GM18508 (cell line): ENCODE measurements at regions not wholly inside any gene's neighbourhood (a gene's known extent, or its start where the extent isn't known, plus 50 kb on each side); places are given as distances from the start of the nearest gene placed in this dataset.
"Not testable (repeated sequence)": the region's sequence is repeated elsewhere in the genome, so short reads cannot be mapped to it uniquely, and the experiment has no call there.

Source experiments
- ATAC-seq: cut with Tn5 transposase; IDR thresholded peaks from one replicate; pipeline ENCODE4 v1.9.1; 2021; ENCODE audit warnings: moderate number of reproducible peaks; ENCODE audit not compliant: insufficient read depth, unreplicated experiment

DNA sequence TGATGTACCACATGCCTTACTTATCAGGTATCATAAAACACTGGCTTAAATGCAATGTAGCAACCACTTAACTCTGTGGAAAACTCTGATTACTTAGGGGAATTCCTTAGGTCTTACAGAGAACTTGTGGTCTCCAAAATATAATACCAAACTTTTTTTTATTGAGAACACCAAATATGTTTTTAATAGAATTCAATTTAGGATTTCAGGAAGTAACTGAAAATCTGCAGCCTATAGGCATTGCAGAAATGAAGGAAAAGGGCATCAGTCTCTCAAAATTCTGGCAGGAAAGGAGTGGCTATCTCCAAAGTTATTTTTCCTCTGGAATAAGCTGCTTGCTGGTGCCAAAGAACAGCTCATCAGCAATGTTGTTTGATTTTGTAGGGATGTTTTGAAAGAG is 105.3 kb upstream of the UGP2 start:
- ATAC-seq = no peak

GRCh38 chr2:63737081-63737751 is 104.5 kb upstream of the UGP2 start:
- ATAC-seq = no peak

DNA sequence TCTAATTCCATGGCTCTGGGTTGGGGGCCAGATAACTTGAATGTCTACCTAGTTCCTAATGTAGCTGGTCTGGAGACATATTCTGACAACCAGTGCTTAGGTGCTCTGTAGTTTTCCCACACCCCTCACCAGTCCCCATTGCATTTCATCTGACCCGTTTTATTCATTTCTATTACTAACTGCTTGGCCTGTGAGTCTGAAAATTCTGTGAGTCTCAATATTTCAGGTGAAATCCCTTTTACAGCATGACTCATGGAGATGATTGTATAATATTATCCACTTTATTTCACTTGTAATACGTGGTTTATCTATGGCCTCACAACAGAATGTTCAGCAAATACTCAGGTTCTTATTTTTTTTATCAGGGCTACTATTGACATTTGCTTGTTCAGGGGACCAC is 103.7 kb upstream of the UGP2 start:
- no peak for ATAC-seq

- not testable (repeated sequence) for ATAC-seq
Observed at GRCh38 chr2:63739180-63739579, 102.5 kb upstream of the UGP2 start.

DNA sequence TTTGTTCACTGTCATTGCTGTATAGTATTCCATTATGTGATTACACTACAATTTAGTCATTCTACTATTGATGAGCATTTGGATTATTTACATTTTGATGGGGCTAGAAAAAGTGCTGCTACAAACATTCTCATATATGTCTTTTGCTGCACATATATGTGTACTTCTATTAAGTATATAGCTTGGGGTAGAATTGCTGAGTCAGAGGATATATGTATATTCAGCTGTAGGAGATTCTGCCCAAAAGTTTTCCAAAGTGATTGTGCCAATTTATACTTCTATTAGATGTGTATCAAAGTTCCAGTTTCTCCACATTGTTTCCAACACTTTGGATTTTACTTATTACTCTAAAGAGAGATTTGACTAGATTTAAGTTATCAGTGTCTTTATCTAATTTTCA is 101.7 kb upstream of the UGP2 start:
- no peak for ATAC-seq

- ATAC-seq = no peak
Observed at GRCh38 chr2:63740943-63741342, 100.8 kb upstream of the UGP2 start.

GRCh38 chr2:63741884-63742579 is 99.7 kb upstream of the UGP2 start:
- no peak for ATAC-seq

DNA sequence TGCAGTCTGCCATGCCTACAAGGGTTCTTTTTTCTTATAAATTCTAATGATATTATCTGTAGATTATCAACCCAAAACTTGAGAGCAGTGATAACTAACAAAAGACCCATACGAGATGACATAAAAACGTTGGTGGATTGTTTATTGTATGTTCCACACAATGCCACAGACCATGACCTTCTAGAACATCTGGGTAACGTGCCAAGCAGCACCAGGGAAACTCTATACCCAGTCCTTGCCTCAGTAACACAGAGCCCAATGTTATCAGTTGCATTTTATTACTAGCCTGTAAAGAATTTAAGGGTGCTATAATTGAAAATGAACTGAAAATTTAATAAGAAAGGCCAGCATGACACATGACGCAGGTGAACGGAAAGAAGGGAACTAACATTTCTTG is 99.1 kb upstream of the UGP2 start:
- no peak for ATAC-seq

DNA sequence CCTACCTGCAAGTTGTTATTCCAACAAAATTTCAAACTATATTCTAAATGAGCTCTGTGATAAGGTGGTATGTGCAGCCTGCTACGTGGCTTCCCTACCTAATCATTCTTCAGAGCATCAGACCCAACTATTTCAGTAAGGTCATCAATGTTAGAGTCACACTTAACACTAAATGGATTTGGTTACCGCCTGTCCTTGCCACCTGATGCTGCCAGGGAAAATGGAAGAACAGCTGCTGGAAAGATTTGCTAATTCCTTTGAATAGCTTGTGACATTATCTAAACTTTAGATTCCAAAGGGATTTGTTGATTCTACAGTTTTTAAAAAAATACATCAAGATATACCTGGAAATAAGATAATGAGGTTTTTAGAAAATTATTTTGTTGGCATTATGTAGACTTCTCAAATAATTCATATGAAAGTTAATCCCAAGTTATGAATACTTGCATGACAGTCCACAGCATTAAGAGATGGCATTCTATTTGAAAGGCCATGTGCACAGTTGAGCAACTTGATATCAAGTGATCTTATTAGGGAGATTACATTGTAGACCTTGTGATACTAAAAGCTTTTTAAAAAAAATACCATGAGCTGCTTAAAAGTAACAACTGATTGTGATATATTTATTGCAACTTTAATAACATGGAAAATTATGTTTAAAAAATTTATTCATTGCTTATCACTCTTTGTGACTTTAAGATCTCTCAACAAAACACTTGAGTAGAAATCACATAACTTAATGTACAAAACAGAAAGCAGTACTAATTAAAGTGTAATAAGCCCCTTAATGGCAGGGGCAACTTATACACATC is 98.3 kb upstream of the UGP2 start:
- ATAC-seq = no peak

DNA sequence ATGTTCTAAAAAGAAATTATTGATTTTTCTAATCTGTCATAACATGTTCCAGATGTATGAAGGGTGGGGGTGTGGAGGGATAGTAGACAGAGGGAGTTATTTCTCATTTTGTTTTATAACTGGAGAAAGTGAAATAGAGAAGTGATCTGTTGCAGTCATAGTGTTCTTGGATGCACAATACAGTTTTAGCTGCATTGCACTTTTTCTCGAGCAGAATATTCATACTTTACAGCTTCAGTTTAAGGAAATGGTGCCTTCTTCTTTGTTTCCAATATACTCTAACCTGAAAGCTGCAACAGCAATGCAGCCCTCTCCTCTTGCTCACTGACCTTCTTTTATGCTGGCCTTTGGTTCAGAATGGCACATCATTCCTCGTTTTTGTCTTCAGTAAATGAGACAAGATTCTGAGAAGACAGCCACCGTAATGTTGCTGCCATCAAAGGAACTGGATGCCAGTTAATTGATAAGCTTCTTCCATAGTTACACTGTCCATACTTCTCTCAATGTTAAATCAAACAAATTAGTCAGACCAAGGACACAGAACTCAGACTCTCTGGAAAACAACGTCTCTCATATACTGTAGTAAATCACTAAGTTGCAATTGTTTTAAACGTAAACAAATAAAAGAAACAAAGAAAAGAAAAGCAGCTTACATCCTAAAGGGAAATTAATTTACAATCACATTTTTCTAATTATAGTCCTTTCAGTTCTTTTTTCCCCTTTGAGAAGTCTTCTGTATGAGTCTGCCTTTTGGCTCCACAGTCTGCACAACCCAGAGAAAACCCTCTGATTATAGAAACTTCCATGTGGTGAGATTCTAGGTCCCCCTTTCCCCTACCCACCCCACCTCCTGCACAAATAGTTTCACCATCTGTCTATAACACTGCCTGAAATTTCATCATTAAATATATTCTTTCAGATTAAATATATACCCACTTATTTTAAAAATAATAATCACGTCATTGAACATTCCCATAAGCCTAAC is 97.4 kb upstream of the UGP2 start:
- no peak for ATAC-seq

GRCh38 chr2:63746548-63746947 is 95.1 kb upstream of the UGP2 start:
- ATAC-seq = not testable (repeated sequence)

DNA sequence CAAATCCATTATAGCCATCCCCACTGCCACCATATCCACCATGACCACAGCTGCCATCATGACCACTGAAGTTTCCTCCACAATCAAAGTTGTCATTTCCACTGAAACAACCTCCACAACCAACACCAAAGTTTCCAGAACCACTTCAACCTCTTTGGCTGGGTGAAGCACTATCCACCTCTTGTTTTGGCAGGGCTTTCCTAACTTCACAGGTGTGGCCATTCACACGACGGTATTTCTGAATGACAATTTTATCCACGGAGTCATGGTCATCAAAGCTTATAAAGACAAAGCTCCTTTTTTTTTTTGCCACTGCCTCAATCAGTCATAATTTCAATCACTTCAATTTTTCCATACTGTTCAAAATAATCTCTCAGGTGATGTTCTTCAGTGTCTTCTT is 89.8 kb upstream of the UGP2 start:
- ATAC-seq = no peak

DNA sequence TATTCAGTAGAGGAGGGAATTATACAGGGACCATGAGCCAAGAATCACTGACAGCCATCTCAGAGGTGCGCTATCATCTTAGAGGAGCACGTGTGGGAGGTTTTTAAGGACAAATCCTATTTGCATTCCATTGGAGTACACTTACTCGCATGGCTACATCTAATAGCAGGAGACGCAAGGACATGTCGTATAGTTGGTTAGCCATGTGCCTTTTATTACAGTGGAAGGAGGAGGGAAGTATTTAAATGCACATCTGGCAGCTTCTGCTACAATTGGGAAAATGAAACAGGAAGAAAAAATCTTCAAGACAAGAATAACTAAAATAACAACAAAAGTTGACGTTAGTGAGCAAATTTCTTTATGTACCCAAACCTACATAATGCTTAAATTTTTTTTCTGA is 86.5 kb upstream of the UGP2 start:
- no peak for ATAC-seq

DNA sequence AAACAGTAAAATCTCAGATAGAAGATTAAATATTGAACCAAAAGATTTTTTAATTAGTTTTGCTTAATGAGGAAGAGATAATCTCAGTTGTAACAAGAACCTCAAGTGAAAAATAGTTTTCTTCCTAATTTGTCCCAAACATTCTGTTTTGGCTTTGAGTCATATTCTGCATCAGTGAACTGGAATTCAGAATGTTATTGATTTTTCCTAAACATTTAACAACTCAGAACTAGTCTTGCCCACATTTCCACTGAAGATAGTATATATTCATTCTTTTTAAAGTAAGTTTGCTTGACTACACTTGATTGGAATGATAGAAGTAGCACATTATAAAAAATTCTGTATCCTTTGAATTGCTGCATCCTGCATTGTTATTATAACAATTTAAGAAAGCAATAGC is 85.7 kb upstream of the UGP2 start:
- ATAC-seq = no peak

DNA sequence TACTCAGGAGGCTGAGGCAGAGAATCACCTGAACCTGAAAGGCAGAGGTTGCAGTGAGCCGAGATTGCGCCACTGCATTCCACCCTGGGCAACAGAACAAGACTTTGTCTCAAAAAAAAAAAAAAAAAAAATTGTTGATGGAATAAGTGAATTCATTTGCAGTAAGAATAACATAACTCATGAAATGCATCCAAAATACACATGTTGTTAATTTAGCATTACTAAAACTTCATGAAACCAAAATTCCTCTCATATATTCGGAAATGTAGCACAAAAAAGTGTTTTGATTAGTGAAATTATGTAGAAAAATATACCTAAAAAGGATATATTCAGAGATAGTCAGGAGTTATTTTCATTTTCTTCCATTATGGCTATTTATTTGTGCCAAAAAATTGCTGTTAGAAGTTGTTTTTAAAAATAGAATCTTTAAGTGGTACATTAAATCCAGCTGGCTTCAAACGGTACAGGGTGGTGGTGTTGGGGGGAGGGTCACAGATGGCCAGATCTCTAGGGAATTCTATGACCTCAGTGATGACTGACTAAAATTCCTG is 78.2 kb upstream of the UGP2 start:
- ATAC-seq = no peak

DNA sequence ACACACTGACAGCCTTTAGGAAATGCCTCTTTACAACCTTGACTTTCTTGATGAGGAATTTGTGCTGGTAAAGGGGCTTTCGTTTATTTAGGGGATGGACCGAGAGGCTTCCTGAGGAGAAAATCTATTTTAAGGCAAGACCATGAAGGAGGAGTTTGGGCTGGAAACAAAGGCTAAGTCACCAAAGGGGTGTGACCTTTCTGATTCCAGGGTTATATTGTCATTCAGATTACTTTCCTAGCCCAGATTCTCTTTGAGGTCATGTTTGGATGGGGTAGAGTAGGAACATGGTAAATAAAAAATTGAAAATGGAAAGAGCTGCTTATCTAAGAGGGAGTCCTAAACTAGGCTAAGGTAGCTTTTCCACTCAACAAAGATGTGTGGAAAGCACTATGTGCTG is 77.1 kb upstream of the UGP2 start:
- ATAC-seq = no peak

GRCh38 chr2:63765117-63765516 is 76.6 kb upstream of the UGP2 start:
- ATAC-seq = no peak

DNA sequence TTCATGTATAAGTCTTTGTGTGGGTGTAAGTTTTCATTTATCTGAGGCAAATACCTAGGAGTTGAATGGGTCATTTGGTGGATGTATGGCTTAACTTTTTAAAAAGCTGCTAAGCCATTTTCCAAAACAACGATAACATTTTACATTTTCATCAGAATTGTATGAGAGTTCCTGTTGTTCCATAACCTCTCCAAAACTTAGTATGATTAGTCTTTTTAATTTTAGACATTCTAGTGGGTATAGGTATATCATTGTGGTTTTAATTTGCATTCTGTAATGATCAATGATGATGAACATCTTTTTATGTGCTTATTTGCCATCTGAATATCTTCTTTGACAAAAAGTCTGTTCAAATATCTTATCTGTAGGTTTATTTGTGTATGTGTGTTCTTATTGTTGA is 74.4 kb upstream of the UGP2 start:
- no peak for ATAC-seq

DNA sequence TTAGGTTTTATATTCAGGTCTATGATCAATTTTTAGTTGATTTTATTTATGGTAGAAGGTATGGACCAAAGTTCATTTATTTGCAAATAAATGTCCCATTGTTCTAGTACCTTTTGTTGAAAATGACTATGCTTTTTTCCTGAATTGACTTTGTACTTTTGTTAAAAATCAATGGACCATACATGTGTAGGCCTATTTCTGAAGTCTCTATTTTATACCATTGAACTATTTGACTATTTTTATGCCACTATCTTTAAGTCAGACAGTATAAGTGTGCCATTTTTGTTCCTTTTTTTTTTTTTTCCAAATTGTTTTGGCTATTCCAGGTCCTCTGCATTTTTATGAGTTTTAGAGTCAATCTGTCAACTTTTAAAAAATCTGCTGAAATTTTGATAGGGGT is 73.6 kb upstream of the UGP2 start:
- no peak for ATAC-seq

DNA sequence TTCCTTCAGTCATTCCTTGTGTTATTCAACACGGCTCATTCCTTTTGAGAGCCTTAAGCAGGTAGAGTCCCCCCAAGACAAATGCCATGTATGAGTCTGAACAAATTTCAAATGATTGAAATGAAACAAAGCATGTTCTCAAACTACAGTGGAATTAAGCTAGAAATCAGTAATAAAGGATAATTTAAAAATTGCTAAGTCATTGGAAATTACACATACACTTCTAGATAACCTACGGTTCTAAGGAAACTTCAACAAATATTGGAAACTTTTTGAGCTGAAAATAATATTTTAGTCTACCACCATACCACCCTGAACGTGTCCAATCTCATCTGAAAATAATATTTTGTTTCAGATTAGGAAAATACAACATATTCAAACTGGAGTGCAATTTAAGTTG is 71.8 kb upstream of the UGP2 start:
- ATAC-seq = no peak
